K562 (cell line): ENCODE measurements at regions not wholly inside any gene's neighbourhood (a gene's known extent, or its start where the extent isn't known, plus 50 kb on each side); places are given as distances from the start of the nearest gene placed in this dataset.

ENCODE experiments used
- FOXA3 ChIP-seq, 2 experiments: fragments of 450-650 bp in 1 of 2; sonication (generic) in 1 of 2; formaldehyde crosslinking; IDR thresholded peaks in 1 of 2; conservative IDR thresholded peaks in 1 of 2; 2 replicates each; pipeline versions ENCODE4 v1.4.0 to v1.8.0; 2020 to 2022; ENCODE audit warnings: mild to moderate bottlenecking in 2 of 2, missing genetic modification reagents in 1 of 2
- NRF1 ChIP-seq, 2 experiments: fragments of 450-650 bp; IDR thresholded peaks in 1 of 2; conservative IDR thresholded peaks in 1 of 2; 2 replicates each; pipeline ENCODE4 v1.6.1; 2014; ENCODE audit warnings: mild to moderate bottlenecking in 2 of 2
- ZNF184 ChIP-seq: sonication (generic); formaldehyde crosslinking; IDR thresholded peaks from 2 replicates; pipeline ENCODE4 v1.5.0; 2020; ENCODE audit warnings: missing genetic modification reagents
- TF ChIP-seq, protein P1 (sequence below): fragments of 450-650 bp; IDR thresholded peaks from 2 replicates; pipeline ENCODE4 v1.6.1; 2016
- TF ChIP-seq, protein P2 (sequence below): sonication (generic); formaldehyde crosslinking; IDR thresholded peaks from 2 replicates; pipeline ENCODE4 v1.8.1; 2023; ENCODE audit warnings: mild to moderate bottlenecking, missing genetic modification reagents

GRCh38 chr7:18445483-18445882, 50.1 kb upstream of the HDAC9 start:
- no peak for TF ChIP-seq ZNF184 (CRISPR knock-in tag)
- TF ChIP-seq, protein P1, sequence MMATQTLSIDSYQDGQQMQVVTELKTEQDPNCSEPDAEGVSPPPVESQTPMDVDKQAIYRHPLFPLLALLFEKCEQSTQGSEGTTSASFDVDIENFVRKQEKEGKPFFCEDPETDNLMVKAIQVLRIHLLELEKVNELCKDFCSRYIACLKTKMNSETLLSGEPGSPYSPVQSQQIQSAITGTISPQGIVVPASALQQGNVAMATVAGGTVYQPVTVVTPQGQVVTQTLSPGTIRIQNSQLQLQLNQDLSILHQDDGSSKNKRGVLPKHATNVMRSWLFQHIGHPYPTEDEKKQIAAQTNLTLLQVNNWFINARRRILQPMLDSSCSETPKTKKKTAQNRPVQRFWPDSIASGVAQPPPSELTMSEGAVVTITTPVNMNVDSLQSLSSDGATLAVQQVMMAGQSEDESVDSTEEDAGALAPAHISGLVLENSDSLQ: no peak
- TF ChIP-seq NRF1 (conservative IDR thresholded peaks at IDR 0.05 in 1 of 2, IDR thresholded peaks at IDR 0.05 in 1 of 2): no peak
- TF ChIP-seq, protein P2, sequence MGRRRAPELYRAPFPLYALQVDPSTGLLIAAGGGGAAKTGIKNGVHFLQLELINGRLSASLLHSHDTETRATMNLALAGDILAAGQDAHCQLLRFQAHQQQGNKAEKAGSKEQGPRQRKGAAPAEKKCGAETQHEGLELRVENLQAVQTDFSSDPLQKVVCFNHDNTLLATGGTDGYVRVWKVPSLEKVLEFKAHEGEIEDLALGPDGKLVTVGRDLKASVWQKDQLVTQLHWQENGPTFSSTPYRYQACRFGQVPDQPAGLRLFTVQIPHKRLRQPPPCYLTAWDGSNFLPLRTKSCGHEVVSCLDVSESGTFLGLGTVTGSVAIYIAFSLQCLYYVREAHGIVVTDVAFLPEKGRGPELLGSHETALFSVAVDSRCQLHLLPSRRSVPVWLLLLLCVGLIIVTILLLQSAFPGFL (CRISPR knock-in tag): no peak
- TF ChIP-seq FOXA3 (CRISPR knock-in tag; conservative IDR thresholded peaks at IDR 0.05 in 1 of 2, IDR thresholded peaks at IDR 0.05 in 1 of 2): no peak
